HG02623 (cell line): ENCODE measurements at regions not wholly inside any gene's neighbourhood (a gene's known extent, or its start where the extent isn't known, plus 50 kb on each side); places are given as distances from the start of the nearest gene placed in this dataset.
"Not testable (repeated sequence)": the region's sequence is repeated elsewhere in the genome, so short reads cannot be mapped to it uniquely, and the experiment has no call there.

Experiments used
- ATAC-seq: cut with Tn5 transposase; IDR thresholded peaks from one replicate; pipeline ENCODE4 v1.9.1; 2021; ENCODE audit warnings: moderate library complexity; ENCODE audit not compliant: unreplicated experiment

- no peak for ATAC-seq
Observed at GRCh38 chr12:18794000-18794399, 56.1 kb downstream of the CAPZA3 start.

- no peak for ATAC-seq
Observed at GRCh38 chr12:18797604-18798003, 59.7 kb downstream of the CAPZA3 start.

- ATAC-seq: no peak
Observed at GRCh38 chr12:18798535-18799361, 60.8 kb downstream of the CAPZA3 start.

GRCh38 chr12:18799561-18799960 lies 61.6 kb downstream of the CAPZA3 start:
- no peak for ATAC-seq

GRCh38 chr12:18805516-18806248 lies 67.8 kb downstream of the CAPZA3 start:
- no peak for ATAC-seq

- ATAC-seq: no peak
Observed at GRCh38 chr12:18807714-18808113, 69.8 kb downstream of the CAPZA3 start.

GRCh38 chr12:18808221-18808620 lies 70.3 kb downstream of the CAPZA3 start:
- no peak for ATAC-seq

GRCh38 chr12:18810537-18811253 lies 72.8 kb downstream of the CAPZA3 start:
- no peak for ATAC-seq

- ATAC-seq: no peak
Observed at GRCh38 chr12:18811273-18811672, 73.4 kb downstream of the CAPZA3 start.

- ATAC-seq: no peak
Observed at GRCh38 chr12:18813753-18814152, 75.8 kb downstream of the CAPZA3 start.

GRCh38 chr12:18818579-18819268 lies 80.8 kb downstream of the CAPZA3 start:
- no peak for ATAC-seq

- no peak for ATAC-seq
Observed at GRCh38 chr12:18819484-18819883, 81.6 kb downstream of the CAPZA3 start.

- no peak for ATAC-seq
Observed at GRCh38 chr12:18823461-18823860, 85.5 kb downstream of the CAPZA3 start.

GRCh38 chr12:18824287-18824686 lies 86.4 kb downstream of the CAPZA3 start:
- ATAC-seq: no peak

- ATAC-seq: no peak
Observed at GRCh38 chr12:18825138-18825537, 87.2 kb downstream of the CAPZA3 start.

GRCh38 chr12:18827913-18828312 lies 90.0 kb downstream of the CAPZA3 start:
- ATAC-seq: no peak

- no peak for ATAC-seq
Observed at GRCh38 chr12:18828483-18828882, 90.6 kb downstream of the CAPZA3 start.

GRCh38 chr12:18828987-18829386 lies 91.1 kb downstream of the CAPZA3 start:
- no peak for ATAC-seq

- ATAC-seq: not testable (repeated sequence)
Observed at GRCh38 chr12:18832932-18833331, 95.0 kb downstream of the CAPZA3 start.

GRCh38 chr12:18837025-18837424 lies 99.1 kb downstream of the CAPZA3 start:
- no peak for ATAC-seq

GRCh38 chr12:18837505-18837904 lies 99.6 kb downstream of the CAPZA3 start:
- no peak for ATAC-seq
